ENCODE measurements at regions not wholly inside any gene's neighbourhood (a gene's known extent, or its start where the extent isn't known, plus 50 kb on each side); places are given as distances from the start of the nearest gene placed in this dataset.

DNA sequence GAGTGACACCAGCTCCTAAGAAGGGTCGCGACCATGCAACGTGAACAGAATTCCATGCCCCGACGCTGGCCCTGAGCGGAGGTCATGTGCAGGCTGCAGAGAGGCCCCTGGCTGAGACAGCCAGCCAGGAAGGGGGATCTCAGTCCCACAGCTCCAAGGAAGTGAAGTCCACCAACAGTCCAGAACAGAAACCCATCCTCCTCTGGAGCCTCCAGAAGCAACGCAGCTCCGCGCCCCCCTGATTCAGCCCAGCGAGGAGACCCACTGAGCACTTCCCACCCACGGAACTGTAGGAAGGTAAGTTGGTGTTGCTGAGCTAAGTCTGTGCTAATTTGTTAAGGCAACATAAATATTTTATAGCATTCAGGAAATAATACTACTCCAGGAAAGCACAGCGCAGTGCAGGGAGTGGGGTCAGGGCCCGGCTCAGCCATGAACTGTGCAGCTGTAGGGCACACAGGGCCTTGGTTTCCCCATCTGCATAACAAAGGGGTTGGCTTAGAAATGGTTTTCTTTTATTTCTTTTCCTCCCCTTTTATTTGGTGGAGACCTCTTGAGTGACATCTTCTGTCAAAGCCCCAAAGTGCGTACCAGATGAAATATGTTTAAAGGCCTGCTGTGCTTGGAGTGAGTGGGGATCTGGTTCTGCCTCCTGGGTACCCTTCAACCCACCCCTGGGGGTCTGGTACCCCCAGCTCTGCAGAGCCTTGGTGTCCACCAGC lies 241.1 kb upstream of the PMEPA1 start:
- TF ChIP-seq ZFX (IDR thresholded peaks at IDR 0.05) = no peak
- TF ChIP-seq, protein P1, sequence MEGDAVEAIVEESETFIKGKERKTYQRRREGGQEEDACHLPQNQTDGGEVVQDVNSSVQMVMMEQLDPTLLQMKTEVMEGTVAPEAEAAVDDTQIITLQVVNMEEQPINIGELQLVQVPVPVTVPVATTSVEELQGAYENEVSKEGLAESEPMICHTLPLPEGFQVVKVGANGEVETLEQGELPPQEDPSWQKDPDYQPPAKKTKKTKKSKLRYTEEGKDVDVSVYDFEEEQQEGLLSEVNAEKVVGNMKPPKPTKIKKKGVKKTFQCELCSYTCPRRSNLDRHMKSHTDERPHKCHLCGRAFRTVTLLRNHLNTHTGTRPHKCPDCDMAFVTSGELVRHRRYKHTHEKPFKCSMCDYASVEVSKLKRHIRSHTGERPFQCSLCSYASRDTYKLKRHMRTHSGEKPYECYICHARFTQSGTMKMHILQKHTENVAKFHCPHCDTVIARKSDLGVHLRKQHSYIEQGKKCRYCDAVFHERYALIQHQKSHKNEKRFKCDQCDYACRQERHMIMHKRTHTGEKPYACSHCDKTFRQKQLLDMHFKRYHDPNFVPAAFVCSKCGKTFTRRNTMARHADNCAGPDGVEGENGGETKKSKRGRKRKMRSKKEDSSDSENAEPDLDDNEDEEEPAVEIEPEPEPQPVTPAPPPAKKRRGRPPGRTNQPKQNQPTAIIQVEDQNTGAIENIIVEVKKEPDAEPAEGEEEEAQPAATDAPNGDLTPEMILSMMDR (conservative IDR thresholded peaks at IDR 0.05) = no peak
- H3K27ac ChIP-seq = no peak overlapping the region

DNA sequence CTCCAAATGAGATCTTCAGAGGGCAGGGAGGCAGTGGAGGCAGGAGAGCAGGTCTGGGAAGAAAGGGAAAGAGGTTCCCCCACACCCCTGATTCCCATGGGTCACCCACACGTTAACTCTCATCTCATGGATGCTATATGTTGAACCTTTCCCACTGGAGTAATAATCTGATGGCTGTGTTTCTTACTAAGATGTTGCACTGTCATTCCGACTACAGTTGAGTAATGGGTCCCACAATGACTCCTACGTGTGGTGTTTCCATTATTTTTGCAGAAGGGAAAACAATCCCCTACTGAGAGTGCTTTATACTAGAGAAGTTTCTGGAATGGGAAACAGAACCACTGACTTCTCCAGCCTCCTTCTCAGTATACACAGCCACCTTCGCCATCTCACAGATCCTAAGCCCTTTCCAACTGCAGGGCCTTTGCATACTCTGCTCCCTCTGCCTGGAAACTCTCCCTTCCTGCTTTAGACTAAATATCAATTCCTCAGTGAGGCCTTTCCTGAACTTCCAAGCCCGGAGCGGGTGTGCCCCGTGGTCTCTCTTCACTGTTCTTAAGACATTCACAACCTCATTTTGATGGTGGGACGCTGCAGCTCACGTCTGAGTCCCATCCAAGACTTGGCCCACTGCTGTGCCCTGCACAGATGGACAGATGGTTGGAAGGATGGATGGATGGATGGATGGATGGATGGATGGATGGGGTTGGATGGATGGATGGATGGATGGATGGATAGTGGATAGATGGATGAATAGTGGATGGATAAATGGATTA lies 238.6 kb upstream of the PMEPA1 start:
- no peak for TF ChIP-seq ZFX (IDR thresholded peaks at IDR 0.05)
- TF ChIP-seq, protein P1 (conservative IDR thresholded peaks at IDR 0.05) = no peak

DNA sequence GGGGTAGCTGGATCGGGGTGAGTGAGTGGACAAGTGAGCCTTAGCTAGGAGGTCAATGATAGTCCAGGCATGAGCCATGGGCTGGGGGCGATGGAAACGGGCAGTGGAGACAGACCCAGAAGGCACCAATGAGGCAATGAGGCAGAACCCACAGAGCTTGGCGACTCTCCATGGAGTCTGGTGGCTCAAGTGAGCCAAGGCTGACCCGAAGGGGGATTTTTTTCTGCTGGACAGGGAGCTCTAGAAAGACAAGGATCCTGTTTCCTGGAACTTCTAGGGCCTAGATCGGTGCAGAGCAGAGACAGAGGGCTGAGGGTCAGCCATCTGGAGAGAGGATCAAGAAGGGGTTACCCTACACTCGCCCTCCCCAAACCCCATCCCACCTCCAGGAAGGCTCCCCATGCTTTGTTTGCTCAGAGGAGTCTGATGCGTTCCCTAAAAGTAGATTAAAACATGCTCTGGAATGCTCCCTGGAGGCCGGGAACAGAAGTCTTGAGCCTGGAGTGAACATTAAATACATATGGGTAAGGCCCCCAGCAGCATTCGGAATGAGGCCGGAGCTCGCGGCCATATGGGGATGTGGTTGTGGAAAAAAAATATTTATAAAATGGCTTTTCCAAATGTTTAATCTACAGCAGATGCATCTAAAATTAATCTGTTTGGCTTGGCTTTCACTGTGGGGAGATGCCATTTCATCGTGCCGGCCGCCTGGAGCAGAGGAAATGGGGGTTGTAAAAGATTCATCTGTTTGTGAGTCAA lies 237.8 kb upstream of the PMEPA1 start:
- TF ChIP-seq, protein P1 (conservative IDR thresholded peaks at IDR 0.05) = no peak
- no peak for TF ChIP-seq ZFX (IDR thresholded peaks at IDR 0.05)
- H3K27ac ChIP-seq = no peak overlapping the region

More for the DNA sequence above, 238.6 kb upstream of the PMEPA1 start:
- no peak overlapping the region for H3K27ac ChIP-seq

DNA sequence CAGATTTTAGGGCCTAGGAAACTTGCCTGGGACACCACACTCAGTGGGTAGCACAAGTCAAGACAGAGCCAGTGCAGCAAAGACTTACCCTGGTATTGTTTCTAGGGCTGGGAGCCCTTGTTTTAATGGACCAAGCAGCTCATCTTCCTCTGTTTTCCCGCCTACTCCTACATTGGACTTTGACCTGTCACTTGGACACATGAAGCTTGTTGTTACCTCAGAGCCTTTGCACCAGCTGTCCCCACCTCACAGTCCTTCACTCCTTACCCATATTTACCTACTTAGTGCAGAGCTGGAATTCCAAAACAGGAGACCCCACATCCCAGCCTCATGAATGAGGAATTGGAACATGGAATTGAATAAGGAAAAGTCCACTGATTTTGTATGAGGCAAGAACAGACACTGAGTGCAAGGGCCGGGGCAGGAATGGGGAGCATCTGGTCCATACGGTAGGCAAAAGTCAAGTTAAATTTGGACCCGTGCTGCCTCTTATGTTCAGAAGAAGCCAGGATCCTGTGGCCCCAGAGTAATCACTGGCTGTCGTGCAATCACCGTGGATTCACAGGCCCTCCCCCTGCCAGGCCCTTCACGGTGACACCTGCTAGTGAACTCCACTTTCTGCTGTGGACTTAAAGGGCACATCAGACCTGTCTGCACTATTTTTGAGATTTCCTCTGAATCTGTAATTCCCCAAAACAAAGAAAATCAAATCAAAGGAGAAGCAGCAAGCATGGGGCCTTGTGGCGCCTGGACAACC lies 236.9 kb upstream of the PMEPA1 start:
- TF ChIP-seq, protein P1 (conservative IDR thresholded peaks at IDR 0.05) = no peak
- TF ChIP-seq ZFX (IDR thresholded peaks at IDR 0.05) = no peak

DNA sequence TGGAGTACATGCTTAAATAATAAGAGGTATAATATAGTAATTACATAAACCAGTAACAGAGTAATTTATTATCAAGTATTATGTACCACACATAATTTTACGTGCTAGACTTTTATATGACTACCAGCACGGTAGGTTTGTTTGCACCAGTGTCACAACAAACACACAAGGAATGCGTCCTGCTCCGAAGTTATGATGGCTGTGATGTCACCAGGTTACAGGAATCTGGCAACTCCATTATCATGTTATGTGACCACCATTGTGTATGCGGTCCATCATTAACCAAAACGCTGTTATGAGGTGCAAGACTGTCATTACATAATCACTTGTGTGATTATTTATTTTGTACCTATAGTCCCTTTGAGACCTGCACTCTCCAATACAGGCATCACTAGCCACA lies 235.2 kb upstream of the PMEPA1 start:
- TF ChIP-seq, protein P1 (conservative IDR thresholded peaks at IDR 0.05) = no peak
- TF ChIP-seq ZFX (IDR thresholded peaks at IDR 0.05) = no peak
- H3K27ac ChIP-seq = no peak overlapping the region

More for the DNA sequence above, 236.9 kb upstream of the PMEPA1 start:
- no peak overlapping the region for H3K27ac ChIP-seq

DNA sequence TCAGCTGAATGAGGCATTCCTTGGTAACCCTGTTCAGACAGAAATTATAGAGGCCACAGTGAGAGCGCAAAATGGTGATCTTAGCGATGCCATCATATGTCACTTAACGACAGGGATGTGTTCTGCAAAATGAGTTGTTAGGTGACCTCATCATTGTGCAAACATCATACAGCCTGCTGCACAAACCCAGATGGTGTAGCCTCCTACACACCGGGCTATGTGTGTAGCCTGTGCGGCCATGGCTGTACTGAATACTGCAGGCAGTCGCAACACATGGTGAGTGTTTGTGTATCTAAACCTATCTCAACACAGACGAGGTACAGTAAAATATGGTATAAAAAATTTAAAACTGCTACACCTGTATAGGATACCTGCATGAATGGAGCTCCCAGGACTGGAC lies 234.1 kb upstream of the PMEPA1 start:
- H3K27ac ChIP-seq = no peak overlapping the region
- TF ChIP-seq, protein P1 (conservative IDR thresholded peaks at IDR 0.05) = no peak
- no peak for TF ChIP-seq ZFX (IDR thresholded peaks at IDR 0.05)
